Endodermal cell (in vitro differentiated cells): ENCODE measurements at regions not wholly inside any gene's neighbourhood (a gene's known extent, or its start where the extent isn't known, plus 50 kb on each side); places are given as distances from the start of the nearest gene placed in this dataset.

Source experiments
- DNase-seq: peaks from one replicate; pipeline ENCODE4 v3.0.0-alpha.2; 2017
- H3K27ac ChIP-seq: 2 replicates; pipeline ENCODE4 v1.5.1; 2013; ENCODE audit warnings: mild to moderate bottlenecking, low read depth, low read length, moderate library complexity
- H3K27me3 ChIP-seq: 2 replicates; pipeline ENCODE4 v1.6.1; 2013; ENCODE audit warnings: mild to moderate bottlenecking, low read length, moderate library complexity; ENCODE audit not compliant: insufficient read depth, control insufficient read depth, poor library complexity, severe bottlenecking
- H3K36me3 ChIP-seq: 2 replicates; pipeline ENCODE4 v1.7.0; 2013; ENCODE audit warnings: mild to moderate bottlenecking, low read length, moderate library complexity; ENCODE audit not compliant: control insufficient read depth, insufficient read depth
- H3K4me1 ChIP-seq: one replicate; pipeline ENCODE4 v1.7.0; 2013; ENCODE audit warnings: low read length; ENCODE audit not compliant: control insufficient read depth, insufficient read depth
- H3K4me3 ChIP-seq: 2 replicates; pipeline ENCODE4 v1.5.1; 2013; ENCODE audit warnings: mild to moderate bottlenecking, low read length, moderate library complexity
- H3K9ac ChIP-seq: 2 replicates; pipeline ENCODE4 v1.6.1; 2013; ENCODE audit warnings: mild to moderate bottlenecking, low read length, moderate library complexity; ENCODE audit not compliant: poor library complexity, severe bottlenecking; ENCODE audit errors: extremely low read depth
- H3K9me3 ChIP-seq: 2 replicates; pipeline ENCODE4 v1.6.1; 2013; ENCODE audit warnings: mild to moderate bottlenecking, low read length, moderate library complexity; ENCODE audit not compliant: control insufficient read depth
- H3K27ac Mint-ChIP-seq: 2 replicates; pipeline ENCODE4 v1.8.0; 2020; ENCODE audit warnings: mixed read lengths
- H3K27me3 Mint-ChIP-seq: 2 replicates; pipeline ENCODE4 v1.8.0; 2021; ENCODE audit warnings: mild to moderate bottlenecking, mixed read lengths; ENCODE audit not compliant: insufficient read depth
- H3K36me3 Mint-ChIP-seq: 2 replicates; pipeline ENCODE4 v1.8.0; 2020; ENCODE audit warnings: low read depth, mixed read lengths
- H3K4me1 Mint-ChIP-seq: 2 replicates; pipeline ENCODE4 v1.8.0; 2020; ENCODE audit warnings: mixed read lengths
- H3K4me3 Mint-ChIP-seq: 2 replicates; pipeline ENCODE4 v1.8.0; 2020; ENCODE audit warnings: mild to moderate bottlenecking, moderate library complexity, mixed read lengths
- H3K9me3 Mint-ChIP-seq: 2 replicates; pipeline ENCODE4 v1.8.0; 2020; ENCODE audit warnings: mild to moderate bottlenecking, mixed read lengths
- CTCF ChIP-seq: fragments of 200-600 bp; sonication (generic); conservative IDR thresholded peaks from 2 replicates; pipeline ENCODE4 v1.5.0; 2021; ENCODE audit warnings: antibody characterized with exemption, mild to moderate bottlenecking
- WGBS, 2 experiments: methylation state at CpG; one replicate each; pipeline versions ENCODE4 v1.1.5 to v1.1.7; 2013; ENCODE audit warnings: missing lambda C conversion rate in 2 of 2, mixed read lengths in 1 of 2; ENCODE audit not compliant: insufficient coverage in 1 of 2, insufficient read length in 1 of 2; 5-methylcytosine and 5-hydroxymethylcytosine counted together

DNA sequence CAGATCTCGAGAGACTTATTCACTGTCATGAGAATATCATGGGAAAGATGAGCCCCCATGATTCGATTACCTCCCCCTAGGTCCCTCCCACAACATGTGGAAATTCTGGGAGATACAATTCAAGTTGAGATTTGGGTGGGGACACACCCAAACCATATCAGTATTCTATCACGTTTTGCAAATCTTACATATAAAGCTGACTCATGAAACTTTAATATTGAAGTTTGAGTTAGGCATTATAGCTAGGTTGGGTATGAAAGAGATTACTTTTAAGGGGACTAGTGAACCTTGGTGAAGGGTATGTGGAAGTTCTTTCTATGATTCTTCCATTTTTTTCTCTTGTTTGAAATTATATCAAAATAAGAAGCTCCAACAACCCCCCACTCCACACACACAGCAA is 117.7 kb upstream of the RASGRP1 start:
- Mint-ChIP-seq H3K27me3 (peaks cover 59% of the 10 kb centered on the region), H3K9me3 (no peaks in the 10 kb centered on the region), H3K4me3 (no peak overlapping the region), H3K36me3 (no peaks in the 10 kb centered on the region), H3K27ac (no peak overlapping the region), H3K4me1 (peaks cover 17% of the 10 kb centered on the region)
- peaks cover 10% of the 10 kb centered on the region for H3K4me1 ChIP-seq
- WGBS, 2 experiments, result 90 to 100% methylated on average over 1 to 3 of the region's 3 CpGs
- H3K36me3 ChIP-seq, result no peaks in the 10 kb centered on the region
- H3K4me3 ChIP-seq, result no peak overlapping the region
- DNase-seq, result no peak
- peaks cover 39% of the 10 kb centered on the region for H3K27me3 ChIP-seq
- no peaks in the 10 kb centered on the region for H3K9me3 ChIP-seq
- no peak overlapping the region for H3K27ac ChIP-seq
- no peak overlapping the region for H3K9ac ChIP-seq
- TF ChIP-seq CTCF, result no peak

GRCh38 chr15:38682861-38683260 is 118.2 kb upstream of the RASGRP1 start:
- H3K9me3 Mint-ChIP-seq, result no peaks in the 10 kb centered on the region
- no peaks in the 10 kb centered on the region for H3K36me3 ChIP-seq
- no peak overlapping the region for H3K4me3 Mint-ChIP-seq
- peaks cover 39% of the 10 kb centered on the region for H3K27me3 ChIP-seq
- no peak overlapping the region for H3K27ac Mint-ChIP-seq
- H3K27ac ChIP-seq, result no peak overlapping the region
- no peak overlapping the region for H3K9ac ChIP-seq
- no peaks in the 10 kb centered on the region for H3K36me3 Mint-ChIP-seq
- H3K27me3 Mint-ChIP-seq, result peaks cover 59% of the 10 kb centered on the region
- TF ChIP-seq CTCF, result no peak
- peaks cover 10% of the 10 kb centered on the region for H3K4me1 ChIP-seq
- peaks cover 20% of the 10 kb centered on the region for H3K4me1 Mint-ChIP-seq
- DNase-seq, result no peak
- 95 to 100% methylated on average over 1 to 2 of the region's 2 CpGs for WGBS, 2 experiments
- no peaks in the 10 kb centered on the region for H3K9me3 ChIP-seq
- no peak overlapping the region for H3K4me3 ChIP-seq

DNA sequence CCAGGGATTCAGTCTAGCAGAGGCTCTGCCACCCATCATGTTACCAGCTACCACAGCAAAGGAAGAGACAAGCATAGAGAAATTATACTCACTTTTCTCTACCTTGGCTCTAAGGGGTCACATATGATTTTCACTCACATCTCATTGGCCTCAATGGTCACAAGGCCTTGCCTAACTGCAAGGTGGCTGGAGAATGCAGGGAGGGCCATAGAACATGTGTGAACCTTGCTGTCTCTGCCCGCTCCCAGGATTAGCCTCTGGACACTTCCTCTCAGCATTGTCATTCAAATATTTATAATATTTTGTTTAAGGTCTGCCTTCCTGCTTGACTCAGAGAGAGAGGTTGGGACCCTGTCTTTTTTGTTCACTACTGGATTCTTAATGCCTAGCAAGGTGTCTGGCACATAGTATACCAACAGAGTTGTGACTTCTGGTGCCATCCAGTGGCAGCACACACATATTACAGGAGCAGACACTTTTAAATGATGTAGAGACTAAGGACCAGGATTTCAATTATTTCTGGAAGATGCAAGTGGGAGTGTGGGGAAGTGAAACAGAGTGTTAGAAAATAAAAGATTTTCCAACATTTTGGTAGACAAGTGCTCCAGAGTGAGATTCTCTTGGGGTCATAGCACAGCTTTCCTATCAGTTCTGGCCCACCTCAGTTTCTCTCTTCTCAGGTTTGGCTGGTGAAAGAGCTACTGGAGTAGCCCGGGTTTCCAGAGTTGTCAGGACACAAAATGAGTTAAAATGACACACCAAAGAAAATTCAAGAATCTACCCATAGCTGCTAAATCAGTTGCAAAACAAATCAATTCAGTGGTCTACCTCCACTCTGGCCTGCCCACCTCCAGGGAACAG is 119.0 kb upstream of the RASGRP1 start:
- Histone ChIP-seq H3K9me3 (no peaks in the 10 kb centered on the region), H3K27ac (no peak overlapping the region), H3K4me1 (peaks cover 10% of the 10 kb centered on the region), H3K27me3 (peaks cover 43% of the 10 kb centered on the region), H3K36me3 (no peaks in the 10 kb centered on the region), H3K9ac (no peak overlapping the region), H3K4me3 (no peak overlapping the region)
- peak; percentile 80 for DNase-seq
- no peaks in the 10 kb centered on the region for H3K36me3 Mint-ChIP-seq
- no peak overlapping the region for H3K4me3 Mint-ChIP-seq
- no peaks in the 10 kb centered on the region for H3K9me3 Mint-ChIP-seq
- H3K27me3 Mint-ChIP-seq, result peaks cover 62% of the 10 kb centered on the region
- no peak overlapping the region for H3K27ac Mint-ChIP-seq
- TF ChIP-seq CTCF, result peak; percentile 94
- H3K4me1 Mint-ChIP-seq, result peaks cover 22% of the 10 kb centered on the region
- WGBS, 2 experiments, result 88 to 96% methylated on average over 1 to 2 of the region's 2 CpGs
